SK-N-SH (cell line): ENCODE measurements at regions not wholly inside any gene's neighbourhood (a gene's known extent, or its start where the extent isn't known, plus 50 kb on each side); places are given as distances from the start of the nearest gene placed in this dataset.

Experiments
- CTCF ChIA-PET: fragments of 300-600, 350-600 bp; formaldehyde crosslinking; extraction: SDS; loops from one replicate; lab custom pipeline; 2021; lab: Yijun Ruan, JAX
- POLR2A ChIA-PET: fragments of 350-600 bp; sonication (Branson Sonifier 250); formaldehyde crosslinking; extraction: SDS; loops from one replicate; lab custom pipeline; 2020; ENCODE audit warnings: antibody characterized with exemption, inconsistent platforms; lab: Yijun Ruan, JAX
- DNase-seq: peaks from one replicate; pipeline ENCODE4 v3.0.0; 2012
- H2AFZ ChIP-seq: fragments of 200-600 bp; sonication (generic); 2 replicates; pipeline ENCODE4 v1.8.1; 2016; ENCODE audit warnings: antibody characterized with exemption, mild to moderate bottlenecking, low read depth
- H3F3A ChIP-seq: fragments of 200-600 bp; sonication (generic); replicated peaks from 2 replicates; pipeline ENCODE3; 2016; ENCODE audit warnings: antibody characterized with exemption, mild to moderate bottlenecking; ENCODE audit not compliant: insufficient read depth
- H3K27ac ChIP-seq, 2 experiments: fragments of 200-500 bp in 1 of 2; fragments of 200-600 bp in 1 of 2; sonication (Bioruptor generic) in 1 of 2; sonication (generic), shearing (Covaris generic) in 1 of 2; 2 replicates each; pipeline versions ENCODE4 v1.5.1 to v1.6.1; 2014 to 2016; ENCODE audit warnings: low read depth in 2 of 2, inconsistent platforms in 1 of 2, low read length in 1 of 2, mild to moderate bottlenecking in 1 of 2, mixed read lengths in 1 of 2
- H3K27me3 ChIP-seq: fragments of 200-600 bp; sonication (generic), shearing (Covaris generic); 2 replicates; pipeline ENCODE4 v1.6.1; 2016; ENCODE audit warnings: mixed run types; ENCODE audit not compliant: insufficient read depth
- H3K36me3 ChIP-seq, 2 experiments: fragments of 200-500 bp in 1 of 2; fragments of 200-600 bp in 1 of 2; sonication (Bioruptor generic) in 1 of 2; sonication (generic) in 1 of 2; replicated peaks in 1 of 2; 2 replicates each; pipeline versions ENCODE3 to v1.5.1; 2014 to 2016; ENCODE audit warnings: low read length in 1 of 2, mild to moderate bottlenecking in 1 of 2; ENCODE audit not compliant: insufficient read depth in 2 of 2, control insufficient read depth in 1 of 2
- H3K4me1 ChIP-seq, 2 experiments: fragments of 200-500 bp in 1 of 2; fragments of 200-600 bp in 1 of 2; sonication (Bioruptor generic) in 1 of 2; sonication (generic), shearing (Covaris generic) in 1 of 2; 2 replicates each; pipeline versions ENCODE4 v1.5.1 to v1.6.1; 2014 to 2016; ENCODE audit warnings: low read depth in 1 of 2, low read length in 1 of 2, mixed run types in 1 of 2; ENCODE audit not compliant: insufficient read depth in 2 of 2, control insufficient read depth in 1 of 2
- H3K4me2 ChIP-seq: fragments of 200-600 bp; sonication (generic), shearing (Covaris generic); 2 replicates; pipeline ENCODE4 v1.6.1; 2017; ENCODE audit warnings: mixed run types
- H3K4me3 ChIP-seq, 2 experiments: fragments of 200-500 bp in 1 of 2; fragments of 200-600 bp in 1 of 2; sonication (Bioruptor generic) in 1 of 2; sonication (generic), shearing (Covaris generic) in 1 of 2; 2 replicates each; pipeline versions ENCODE4 v1.5.1 to v1.8.1; 2014 to 2016; ENCODE audit warnings: low read depth in 2 of 2, inconsistent platforms in 1 of 2, low read length in 1 of 2, mild to moderate bottlenecking in 1 of 2, mixed read lengths in 1 of 2, moderate library complexity in 1 of 2
- H3K79me2 ChIP-seq: fragments of 200-600 bp; sonication (generic); 2 replicates; pipeline ENCODE4 v1.8.1; 2017; ENCODE audit warnings: mild to moderate bottlenecking; ENCODE audit not compliant: insufficient read depth
- H3K9ac ChIP-seq: fragments of 200-600 bp; sonication (generic); 2 replicates; pipeline ENCODE4 v1.6.1; 2017; ENCODE audit warnings: mixed run types
- H3K9me2 ChIP-seq: fragments of 200-600 bp; sonication (generic); 2 replicates; pipeline ENCODE4 v1.6.1; 2017; ENCODE audit warnings: mixed run types
- H3K9me3 ChIP-seq: fragments of 200-600 bp; sonication (generic); 2 replicates; pipeline ENCODE4 v1.6.1; 2017; ENCODE audit warnings: mixed run types, mild to moderate bottlenecking, moderate library complexity
- H4K20me1 ChIP-seq: fragments of 200-600 bp; sonication (generic); 2 replicates; pipeline ENCODE4 v1.6.1; 2017; ENCODE audit warnings: mild to moderate bottlenecking, mixed run types; ENCODE audit not compliant: insufficient read depth
- JUND ChIP-seq: IDR thresholded peaks from 2 replicates; pipeline ENCODE4 v1.4.0; 2012
- MEF2A ChIP-seq: IDR thresholded peaks from 2 replicates; pipeline ENCODE4 v1.4.0; 2012; ENCODE audit warnings: low read depth, borderline replicate concordance
- MXI1 ChIP-seq: IDR thresholded peaks from 2 replicates; pipeline ENCODE4 v1.6.1; 2012; ENCODE audit warnings: mild to moderate bottlenecking, low read depth, low read length, improper control_type of control experiment
- NFIC ChIP-seq: IDR thresholded peaks from 2 replicates; pipeline ENCODE4 v1.4.0; 2012; ENCODE audit warnings: borderline replicate concordance
- NRF1 ChIP-seq: IDR thresholded peaks from 2 replicates; pipeline ENCODE4 v1.6.1; 2012; ENCODE audit warnings: low read depth, mild to moderate bottlenecking, low read length
- RAD21 ChIP-seq: IDR thresholded peaks from 2 replicates; pipeline ENCODE4 v1.6.1; 2012; ENCODE audit warnings: mild to moderate bottlenecking, low read length
- RCOR1 ChIP-seq: fragments of 150-350 bp; IDR thresholded peaks from 2 replicates; pipeline ENCODE4 v1.6.1; 2017; ENCODE audit warnings: antibody characterized with exemption, low read length
- TAF1 ChIP-seq: IDR thresholded peaks from 2 replicates; pipeline ENCODE4 v1.6.1; 2012; ENCODE audit warnings: low read depth, mild to moderate bottlenecking, low read length, moderate library complexity, borderline replicate concordance
- TEAD4 ChIP-seq: IDR thresholded peaks from 2 replicates; pipeline ENCODE4 v1.4.0; 2012; ENCODE audit warnings: mild to moderate bottlenecking, borderline replicate concordance; ENCODE audit not compliant: insufficient read depth
- USF2 ChIP-seq: fragments of 150-350 bp; IDR thresholded peaks from 2 replicates; pipeline ENCODE4 v1.6.1; 2017; ENCODE audit warnings: antibody characterized with exemption, low read length, low read depth, borderline replicate concordance
- YY1 ChIP-seq: IDR thresholded peaks from 2 replicates; pipeline ENCODE4 v1.4.0; 2012; ENCODE audit warnings: low read depth, mild to moderate bottlenecking
- WGBS: methylation state at CpG from one replicate; pipeline ENCODE4 v1.1.6; 2017; ENCODE audit warnings: low lambda C conversion rate; 5-methylcytosine and 5-hydroxymethylcytosine counted together
- TF ChIP-seq, protein P1 (sequence below): IDR thresholded peaks from 2 replicates; pipeline ENCODE4 v1.6.1; 2012; ENCODE audit warnings: mild to moderate bottlenecking, low read depth, low read length, moderate library complexity
- TF ChIP-seq, protein P2 (sequence below): IDR thresholded peaks from 2 replicates; pipeline ENCODE4; 2012
- TF ChIP-seq, protein P3 (sequence below): IDR thresholded peaks from 2 replicates; pipeline ENCODE4 v1.4.0; 2012; ENCODE audit warnings: low read depth, borderline replicate concordance
- TF ChIP-seq, protein P4 (sequence below): fragments of 200-600 bp; sonication (generic); IDR thresholded peaks from 2 replicates; pipeline ENCODE4 v1.6.1; 2017; ENCODE audit warnings: antibody characterized with exemption, mild to moderate bottlenecking, moderate library complexity

GRCh38 chr6:141309295-141309694 is 823.4 kb upstream of the GJE1 start:
- ChIA-PET CTCF (no interaction called here), POLR2A (no interaction called here)
- no peaks in the 10 kb centered on the region for H3K36me3 ChIP-seq
- H3K27me3 ChIP-seq, result no peaks in the 10 kb centered on the region
- H3K9ac ChIP-seq, result no peak overlapping the region
- H3K9me2 ChIP-seq, result no peaks in the 10 kb centered on the region
- H4K20me1 ChIP-seq, result no peaks in the 10 kb centered on the region
- H3K4me3 ChIP-seq, result no peak overlapping the region
- no peaks in the 10 kb centered on the region for H3K79me2 ChIP-seq
- no peaks in the 10 kb centered on the region for H3K4me1 ChIP-seq
- no peak overlapping the region for H3K27ac ChIP-seq
- no peaks in the 10 kb centered on the region; the same call in 1 of the 2 replicates for H3K9me3 ChIP-seq
- no peak overlapping the region for H2AFZ ChIP-seq
- H3F3A ChIP-seq, result no peaks in the 10 kb centered on the region
- H3K4me2 ChIP-seq, result no peak overlapping the region
- peak; percentile 13; the same call in 1 of the 2 replicates for TF ChIP-seq RAD21
- TF ChIP-seq, protein P1, sequence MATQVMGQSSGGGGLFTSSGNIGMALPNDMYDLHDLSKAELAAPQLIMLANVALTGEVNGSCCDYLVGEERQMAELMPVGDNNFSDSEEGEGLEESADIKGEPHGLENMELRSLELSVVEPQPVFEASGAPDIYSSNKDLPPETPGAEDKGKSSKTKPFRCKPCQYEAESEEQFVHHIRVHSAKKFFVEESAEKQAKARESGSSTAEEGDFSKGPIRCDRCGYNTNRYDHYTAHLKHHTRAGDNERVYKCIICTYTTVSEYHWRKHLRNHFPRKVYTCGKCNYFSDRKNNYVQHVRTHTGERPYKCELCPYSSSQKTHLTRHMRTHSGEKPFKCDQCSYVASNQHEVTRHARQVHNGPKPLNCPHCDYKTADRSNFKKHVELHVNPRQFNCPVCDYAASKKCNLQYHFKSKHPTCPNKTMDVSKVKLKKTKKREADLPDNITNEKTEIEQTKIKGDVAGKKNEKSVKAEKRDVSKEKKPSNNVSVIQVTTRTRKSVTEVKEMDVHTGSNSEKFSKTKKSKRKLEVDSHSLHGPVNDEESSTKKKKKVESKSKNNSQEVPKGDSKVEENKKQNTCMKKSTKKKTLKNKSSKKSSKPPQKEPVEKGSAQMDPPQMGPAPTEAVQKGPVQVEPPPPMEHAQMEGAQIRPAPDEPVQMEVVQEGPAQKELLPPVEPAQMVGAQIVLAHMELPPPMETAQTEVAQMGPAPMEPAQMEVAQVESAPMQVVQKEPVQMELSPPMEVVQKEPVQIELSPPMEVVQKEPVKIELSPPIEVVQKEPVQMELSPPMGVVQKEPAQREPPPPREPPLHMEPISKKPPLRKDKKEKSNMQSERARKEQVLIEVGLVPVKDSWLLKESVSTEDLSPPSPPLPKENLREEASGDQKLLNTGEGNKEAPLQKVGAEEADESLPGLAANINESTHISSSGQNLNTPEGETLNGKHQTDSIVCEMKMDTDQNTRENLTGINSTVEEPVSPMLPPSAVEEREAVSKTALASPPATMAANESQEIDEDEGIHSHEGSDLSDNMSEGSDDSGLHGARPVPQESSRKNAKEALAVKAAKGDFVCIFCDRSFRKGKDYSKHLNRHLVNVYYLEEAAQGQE, result no peak
- TF ChIP-seq, protein P2, sequence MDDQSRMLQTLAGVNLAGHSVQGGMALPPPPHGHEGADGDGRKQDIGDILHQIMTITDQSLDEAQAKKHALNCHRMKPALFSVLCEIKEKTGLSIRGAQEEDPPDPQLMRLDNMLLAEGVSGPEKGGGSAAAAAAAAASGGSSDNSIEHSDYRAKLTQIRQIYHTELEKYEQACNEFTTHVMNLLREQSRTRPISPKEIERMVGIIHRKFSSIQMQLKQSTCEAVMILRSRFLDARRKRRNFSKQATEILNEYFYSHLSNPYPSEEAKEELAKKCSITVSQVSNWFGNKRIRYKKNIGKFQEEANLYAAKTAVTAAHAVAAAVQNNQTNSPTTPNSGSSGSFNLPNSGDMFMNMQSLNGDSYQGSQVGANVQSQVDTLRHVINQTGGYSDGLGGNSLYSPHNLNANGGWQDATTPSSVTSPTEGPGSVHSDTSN, result no peak
- TF ChIP-seq, protein P3, sequence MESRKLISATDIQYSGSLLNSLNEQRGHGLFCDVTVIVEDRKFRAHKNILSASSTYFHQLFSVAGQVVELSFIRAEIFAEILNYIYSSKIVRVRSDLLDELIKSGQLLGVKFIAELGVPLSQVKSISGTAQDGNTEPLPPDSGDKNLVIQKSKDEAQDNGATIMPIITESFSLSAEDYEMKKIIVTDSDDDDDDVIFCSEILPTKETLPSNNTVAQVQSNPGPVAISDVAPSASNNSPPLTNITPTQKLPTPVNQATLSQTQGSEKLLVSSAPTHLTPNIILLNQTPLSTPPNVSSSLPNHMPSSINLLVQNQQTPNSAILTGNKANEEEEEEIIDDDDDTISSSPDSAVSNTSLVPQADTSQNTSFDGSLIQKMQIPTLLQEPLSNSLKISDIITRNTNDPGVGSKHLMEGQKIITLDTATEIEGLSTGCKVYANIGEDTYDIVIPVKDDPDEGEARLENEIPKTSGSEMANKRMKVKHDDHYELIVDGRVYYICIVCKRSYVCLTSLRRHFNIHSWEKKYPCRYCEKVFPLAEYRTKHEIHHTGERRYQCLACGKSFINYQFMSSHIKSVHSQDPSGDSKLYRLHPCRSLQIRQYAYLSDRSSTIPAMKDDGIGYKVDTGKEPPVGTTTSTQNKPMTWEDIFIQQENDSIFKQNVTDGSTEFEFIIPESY, result no peak
- DNase-seq, result no peak

GRCh38 chr6:141307309-141307998 is 825.3 kb upstream of the GJE1 start:
- H3K9ac ChIP-seq, result no peak overlapping the region
- no peak for DNase-seq
- H3K4me3 ChIP-seq, result no peak overlapping the region
- no peak overlapping the region for H3K4me2 ChIP-seq
- TF ChIP-seq MXI1 (no peak), NRF1 (no peak), RCOR1 (no peak), JUND (no peak), TEAD4 (no peak), TAF1 (no peak), MEF2A (no peak), USF2 (no peak), NFIC (no peak), YY1 (no peak)
- TF ChIP-seq, protein P4, sequence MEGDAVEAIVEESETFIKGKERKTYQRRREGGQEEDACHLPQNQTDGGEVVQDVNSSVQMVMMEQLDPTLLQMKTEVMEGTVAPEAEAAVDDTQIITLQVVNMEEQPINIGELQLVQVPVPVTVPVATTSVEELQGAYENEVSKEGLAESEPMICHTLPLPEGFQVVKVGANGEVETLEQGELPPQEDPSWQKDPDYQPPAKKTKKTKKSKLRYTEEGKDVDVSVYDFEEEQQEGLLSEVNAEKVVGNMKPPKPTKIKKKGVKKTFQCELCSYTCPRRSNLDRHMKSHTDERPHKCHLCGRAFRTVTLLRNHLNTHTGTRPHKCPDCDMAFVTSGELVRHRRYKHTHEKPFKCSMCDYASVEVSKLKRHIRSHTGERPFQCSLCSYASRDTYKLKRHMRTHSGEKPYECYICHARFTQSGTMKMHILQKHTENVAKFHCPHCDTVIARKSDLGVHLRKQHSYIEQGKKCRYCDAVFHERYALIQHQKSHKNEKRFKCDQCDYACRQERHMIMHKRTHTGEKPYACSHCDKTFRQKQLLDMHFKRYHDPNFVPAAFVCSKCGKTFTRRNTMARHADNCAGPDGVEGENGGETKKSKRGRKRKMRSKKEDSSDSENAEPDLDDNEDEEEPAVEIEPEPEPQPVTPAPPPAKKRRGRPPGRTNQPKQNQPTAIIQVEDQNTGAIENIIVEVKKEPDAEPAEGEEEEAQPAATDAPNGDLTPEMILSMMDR, result no peak
- TF ChIP-seq, protein P2, result no peak
- WGBS, result 11% methylated on average over 3 of the region's 3 CpGs
- no peaks in the 10 kb centered on the region for H3K36me3 ChIP-seq
- H2AFZ ChIP-seq, result no peak overlapping the region
- no peaks in the 10 kb centered on the region for H4K20me1 ChIP-seq
- no peaks in the 10 kb centered on the region for H3K4me1 ChIP-seq
- ChIA-PET CTCF (no interaction called here), POLR2A (no interaction called here)
- H3F3A ChIP-seq, result no peaks in the 10 kb centered on the region
- H3K27me3 ChIP-seq, result no peaks in the 10 kb centered on the region
- H3K9me2 ChIP-seq, result no peaks in the 10 kb centered on the region
- no peaks in the 10 kb centered on the region for H3K79me2 ChIP-seq
- no peak overlapping the region for H3K27ac ChIP-seq
- no peaks in the 10 kb centered on the region; the same call in 1 of the 2 replicates for H3K9me3 ChIP-seq
